HG02678 (cell line): ENCODE measurements at regions not wholly inside any gene's neighbourhood (a gene's known extent, or its start where the extent isn't known, plus 50 kb on each side); places are given as distances from the start of the nearest gene placed in this dataset.
A peak's percentile ranks its signal among the peaks of the same experiment; 100 is the strongest.
"Not testable (repeated sequence)": the region's sequence is repeated elsewhere in the genome, so short reads cannot be mapped to it uniquely, and the experiment has no call there.

Source experiments
- ATAC-seq: cut with Tn5 transposase; IDR thresholded peaks from one replicate; pipeline ENCODE4 v1.9.1; 2021; ENCODE audit warnings: mild to moderate bottlenecking, moderate library complexity; ENCODE audit not compliant: unreplicated experiment

- peak; percentile 58 for ATAC-seq
These were observed 139.9 kb upstream of the USP9X start for GRCh38 chrX:40945361-40945713.

GRCh38 chrX:40947276-40947675 lies 138.0 kb upstream of the USP9X start:
- ATAC-seq, result no peak

- ATAC-seq, result no peak
These were observed 136.2 kb upstream of the USP9X start for GRCh38 chrX:40949071-40949470.

- no peak for ATAC-seq
These were observed 134.7 kb upstream of the USP9X start for GRCh38 chrX:40950546-40950945.

- ATAC-seq, result not testable (repeated sequence)
These were observed 133.8 kb upstream of the USP9X start for GRCh38 chrX:40951407-40951806.

GRCh38 chrX:40952855-40953254 lies 132.4 kb upstream of the USP9X start:
- ATAC-seq, result peak; percentile 38

- ATAC-seq, result peak; percentile 64
These were observed 131.9 kb upstream of the USP9X start for GRCh38 chrX:40953369-40953768.

GRCh38 chrX:40960041-40960440 lies 125.2 kb upstream of the USP9X start:
- no peak for ATAC-seq

GRCh38 chrX:40962793-40963407 lies 122.3 kb upstream of the USP9X start:
- no peak for ATAC-seq

- no peak for ATAC-seq
These were observed 121.2 kb upstream of the USP9X start for GRCh38 chrX:40964008-40964407.

GRCh38 chrX:40964633-40965586 lies 120.3 kb upstream of the USP9X start:
- ATAC-seq, result no peak

- no peak for ATAC-seq
These were observed 118.9 kb upstream of the USP9X start for GRCh38 chrX:40966213-40966820.

- no peak for ATAC-seq
These were observed 117.1 kb upstream of the USP9X start for GRCh38 chrX:40968180-40968579.

GRCh38 chrX:40971736-40972135 lies 113.5 kb upstream of the USP9X start:
- ATAC-seq, result no peak

- no peak for ATAC-seq
These were observed 111.6 kb upstream of the USP9X start for GRCh38 chrX:40973619-40974018.

- no peak for ATAC-seq
These were observed 109.3 kb upstream of the USP9X start for GRCh38 chrX:40975951-40976350.

- ATAC-seq, result no peak
These were observed 108.3 kb upstream of the USP9X start for GRCh38 chrX:40976981-40977380.

GRCh38 chrX:40984962-40985361 lies 100.3 kb upstream of the USP9X start:
- no peak for ATAC-seq

- ATAC-seq, result no peak
These were observed 97.8 kb upstream of the USP9X start for GRCh38 chrX:40987413-40987812.

GRCh38 chrX:40988100-40988499 lies 97.1 kb upstream of the USP9X start:
- no peak for ATAC-seq

- not testable (repeated sequence) for ATAC-seq
These were observed 91.8 kb upstream of the USP9X start for GRCh38 chrX:40993395-40993794.
